ENCODE measurements at regions not wholly inside any gene's neighbourhood (a gene's known extent, or its start where the extent isn't known, plus 50 kb on each side); places are given as distances from the start of the nearest gene placed in this dataset.

DNA sequence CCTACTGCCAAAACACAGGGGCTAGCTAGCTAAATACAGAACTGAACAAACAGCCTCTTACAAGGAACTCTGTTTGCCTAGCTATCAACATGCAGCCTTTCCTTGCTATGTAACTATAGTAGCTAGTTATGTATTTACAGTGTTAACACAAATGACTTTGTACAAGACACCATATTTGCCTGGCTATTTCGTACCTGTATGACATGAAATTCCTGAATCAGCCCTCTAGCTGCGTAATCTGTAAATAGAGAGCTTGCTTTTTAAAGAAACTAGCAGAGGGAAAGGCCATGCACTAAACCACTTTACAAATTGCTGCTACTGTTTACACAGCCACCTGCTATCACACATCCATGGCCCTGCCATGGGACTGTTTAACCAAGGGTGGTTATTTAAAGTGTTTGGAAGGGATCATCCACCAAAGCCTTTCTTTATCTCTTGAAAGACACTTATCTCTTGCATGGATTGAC, 248.7 kb downstream of the TFCP2L1 start:
- no peak for DNase-seq

DNA sequence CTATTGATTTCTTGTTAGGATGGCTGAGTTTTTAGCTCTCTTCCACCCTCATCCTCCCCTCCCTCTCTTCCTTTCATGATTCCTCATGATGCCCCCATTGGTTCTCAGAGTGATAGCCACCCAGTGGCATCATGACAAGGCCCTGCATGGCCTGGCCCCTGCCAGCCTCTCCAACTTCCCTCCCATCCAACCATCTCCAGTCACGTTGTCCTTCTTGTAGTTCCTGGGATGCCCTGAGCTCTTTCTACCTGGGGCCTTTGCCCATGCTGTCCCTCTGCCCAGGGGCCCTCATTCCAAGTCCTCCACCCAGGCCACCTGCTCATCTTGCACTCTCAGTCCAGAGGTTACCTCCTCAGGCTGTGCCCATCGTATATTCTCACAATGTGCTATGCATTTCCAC, 247.5 kb downstream of the TFCP2L1 start:
- DNase-seq: no peak

- no peak for DNase-seq
Measured at GRCh38 chr2:121038031-121038430, 247.0 kb downstream of the TFCP2L1 start.

- DNase-seq: no peak
Measured at GRCh38 chr2:121038431-121038830, 246.6 kb downstream of the TFCP2L1 start.

DNA sequence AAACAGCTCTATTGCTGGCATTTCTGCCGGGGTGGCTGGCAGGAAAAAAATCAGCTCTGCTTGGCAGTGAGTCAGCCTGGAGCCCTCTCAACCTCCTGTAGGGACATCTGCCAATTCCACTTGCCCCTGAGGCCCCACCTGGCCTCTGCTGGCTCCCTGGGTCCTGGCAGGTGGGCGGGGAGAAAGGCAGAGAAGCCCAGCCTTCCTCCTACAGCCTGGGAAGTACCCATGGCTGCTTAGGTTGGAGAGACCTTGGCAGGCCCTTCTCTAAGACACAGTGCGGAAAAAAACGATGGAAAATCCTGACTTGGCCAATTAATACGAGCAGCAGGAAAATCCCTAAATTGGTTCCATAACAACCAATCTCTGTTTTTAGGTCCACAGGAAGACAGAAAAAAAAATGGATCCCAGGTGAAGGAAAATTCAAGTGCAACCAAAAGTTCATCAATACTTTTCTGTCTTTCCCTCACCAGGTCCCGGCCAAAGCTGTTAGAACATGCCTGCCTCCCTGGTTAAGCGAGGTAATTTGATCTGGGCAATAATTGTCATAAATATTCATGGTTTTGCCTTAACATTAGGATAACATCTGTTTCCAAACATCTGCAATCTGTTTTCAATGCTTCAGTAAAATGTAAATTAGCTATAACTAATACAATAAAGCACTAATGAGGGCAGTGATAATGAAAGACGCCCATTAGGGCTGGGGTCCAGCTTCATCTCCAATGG, 245.9 kb downstream of the TFCP2L1 start:
- peak; percentile 64 for DNase-seq

- DNase-seq: no peak
Measured at GRCh38 chr2:121039679-121040078, 245.3 kb downstream of the TFCP2L1 start.

DNA sequence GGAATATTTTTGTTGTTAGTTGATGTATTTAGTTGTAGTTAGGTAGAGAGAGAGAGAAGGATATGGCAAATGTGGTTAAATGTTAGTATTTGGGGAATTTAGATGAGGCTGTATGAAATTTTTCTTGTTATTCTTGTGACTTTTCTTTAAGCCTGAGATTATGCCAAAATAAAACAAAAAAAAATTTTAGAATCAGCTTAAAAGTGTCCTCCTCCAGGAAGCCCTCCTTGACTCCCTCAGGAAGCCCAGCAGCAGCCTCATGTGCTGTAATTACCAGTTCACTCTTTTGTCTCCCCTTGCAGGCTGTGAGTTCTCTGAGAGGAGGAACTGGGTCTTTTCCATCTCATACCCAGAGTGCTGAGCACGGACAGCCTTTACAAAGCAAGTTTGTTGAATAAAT, 243.5 kb downstream of the TFCP2L1 start:
- DNase-seq: no peak

DNA sequence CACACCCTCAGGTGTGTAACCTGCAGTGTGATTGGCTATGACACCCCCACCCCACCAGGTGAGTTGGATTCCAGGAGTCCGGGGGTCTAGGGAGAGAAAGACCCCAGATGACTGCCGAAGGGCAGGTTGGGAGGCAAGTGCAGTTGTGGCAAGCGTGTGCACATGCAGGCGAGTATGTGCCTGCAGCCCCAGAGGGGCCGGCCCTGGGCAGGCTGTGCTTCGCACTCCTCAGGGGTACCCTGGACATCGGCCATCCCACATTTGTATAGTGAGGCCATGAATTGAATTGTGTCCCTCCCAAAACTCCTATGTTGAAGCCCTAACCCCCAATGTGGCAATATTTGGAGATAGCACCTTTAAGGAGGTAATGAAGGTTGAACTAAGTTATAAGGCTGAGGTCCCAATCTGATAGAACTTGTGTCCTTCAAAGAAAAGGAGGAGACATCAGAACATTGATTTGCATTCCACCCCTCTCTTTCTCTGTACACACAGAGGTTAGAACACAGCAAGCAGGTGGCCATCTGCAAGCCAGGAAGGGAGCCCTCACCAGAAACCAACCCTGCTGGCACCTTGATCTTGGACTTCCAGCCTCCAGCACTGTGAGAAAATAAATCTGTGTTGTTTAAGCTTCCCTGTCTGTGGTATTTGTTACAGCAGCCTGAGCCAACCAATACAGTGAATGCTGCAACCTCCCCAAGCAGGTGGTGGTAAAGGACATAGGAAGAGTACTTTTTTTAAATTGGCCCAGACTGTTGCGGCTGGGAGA, 241.8 kb downstream of the TFCP2L1 start:
- no peak for DNase-seq

GRCh38 chr2:121043827-121044222, 241.2 kb downstream of the TFCP2L1 start:
- DNase-seq: no peak

- no peak for DNase-seq
Measured at GRCh38 chr2:121044412-121044811, 240.6 kb downstream of the TFCP2L1 start.

- DNase-seq: no peak
Measured at GRCh38 chr2:121045245-121045644, 239.8 kb downstream of the TFCP2L1 start.

DNA sequence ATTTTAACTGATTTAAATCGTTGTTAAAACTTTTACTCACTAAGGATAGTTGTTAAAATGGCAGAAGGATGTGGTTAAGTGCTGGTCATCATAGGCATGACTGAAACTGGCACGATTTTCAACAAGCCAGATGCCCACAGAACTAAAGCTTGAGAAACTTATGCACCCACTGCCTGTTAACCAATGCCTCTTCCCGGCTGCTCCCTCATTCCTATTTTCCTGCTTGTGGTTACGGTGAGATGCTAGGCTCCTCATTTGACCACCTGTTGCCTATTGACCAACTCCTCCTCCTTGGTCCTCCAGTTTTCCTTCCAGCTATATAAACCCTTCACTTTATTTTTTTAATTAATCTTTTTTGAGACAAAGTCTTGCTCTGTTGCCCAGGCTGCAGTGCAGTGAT, 238.7 kb downstream of the TFCP2L1 start:
- no peak for DNase-seq

- DNase-seq: no peak
Measured at GRCh38 chr2:121047383-121047782, 237.6 kb downstream of the TFCP2L1 start.

DNA sequence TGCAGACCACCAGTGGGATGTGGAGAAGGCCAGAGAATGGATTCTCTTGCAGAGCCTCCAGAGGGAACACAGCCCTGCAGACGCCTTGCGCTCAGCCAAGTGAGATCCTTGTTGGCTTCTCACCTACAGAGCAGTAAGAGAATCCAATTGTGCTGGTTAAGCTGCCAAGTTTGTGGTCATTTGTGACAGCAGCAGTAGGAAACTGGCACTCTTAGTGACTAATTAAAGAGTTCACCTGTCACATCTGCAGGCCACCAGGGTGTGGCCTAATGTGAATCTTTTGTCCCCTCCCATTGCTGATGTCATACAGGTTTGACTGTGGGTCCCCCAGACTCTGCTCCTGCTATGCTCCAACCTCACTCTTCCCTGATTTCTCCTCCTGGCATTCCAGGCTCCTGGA, 235.9 kb downstream of the TFCP2L1 start:
- DNase-seq: no peak

- DNase-seq: no peak
Measured at GRCh38 chr2:121049950-121050585, 234.9 kb downstream of the TFCP2L1 start.

DNA sequence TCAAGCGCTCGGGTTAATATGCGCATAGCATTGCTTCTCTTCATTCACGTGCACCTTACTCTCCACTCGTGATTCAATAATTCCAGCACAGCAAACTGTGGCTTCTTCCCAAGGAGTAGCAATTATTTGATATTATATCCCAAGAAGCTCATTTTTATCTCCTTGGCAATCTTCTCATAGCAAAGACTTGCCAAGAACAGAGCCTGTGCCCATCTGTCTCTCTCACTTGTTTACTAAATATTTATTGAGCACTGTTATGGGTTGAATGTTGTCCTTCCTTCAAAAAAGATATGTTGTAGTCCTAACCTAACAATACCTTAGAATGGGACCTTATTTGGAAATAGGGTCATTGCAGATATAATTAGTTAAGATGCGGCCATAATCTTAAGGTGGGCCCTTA, 233.7 kb downstream of the TFCP2L1 start:
- no peak for DNase-seq

DNA sequence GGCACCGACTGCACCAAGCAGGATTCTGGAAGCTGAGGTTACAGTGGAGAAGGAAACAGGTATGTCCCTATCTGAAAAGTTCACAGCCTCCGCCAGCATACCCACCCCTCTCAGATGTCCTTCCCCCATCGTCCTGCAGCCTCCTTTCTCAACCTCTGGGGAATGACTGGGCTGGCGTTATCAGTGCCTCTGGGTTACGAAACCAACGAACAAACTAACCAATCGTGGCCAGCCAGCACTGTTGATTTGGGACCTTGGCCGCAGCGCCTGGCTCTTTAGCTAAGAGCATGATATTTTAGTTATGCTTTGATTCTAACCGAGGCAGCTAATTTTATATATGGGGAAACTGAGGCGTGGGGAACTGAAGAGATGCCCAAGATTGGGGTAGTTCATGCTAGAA, 233.0 kb downstream of the TFCP2L1 start:
- no peak for DNase-seq

GRCh38 chr2:121052521-121052920, 232.5 kb downstream of the TFCP2L1 start:
- no peak for DNase-seq

- no peak for DNase-seq
Measured at GRCh38 chr2:121055088-121055487, 229.9 kb downstream of the TFCP2L1 start.

- no peak for DNase-seq
Measured at GRCh38 chr2:121055501-121055900, 229.5 kb downstream of the TFCP2L1 start.

DNA sequence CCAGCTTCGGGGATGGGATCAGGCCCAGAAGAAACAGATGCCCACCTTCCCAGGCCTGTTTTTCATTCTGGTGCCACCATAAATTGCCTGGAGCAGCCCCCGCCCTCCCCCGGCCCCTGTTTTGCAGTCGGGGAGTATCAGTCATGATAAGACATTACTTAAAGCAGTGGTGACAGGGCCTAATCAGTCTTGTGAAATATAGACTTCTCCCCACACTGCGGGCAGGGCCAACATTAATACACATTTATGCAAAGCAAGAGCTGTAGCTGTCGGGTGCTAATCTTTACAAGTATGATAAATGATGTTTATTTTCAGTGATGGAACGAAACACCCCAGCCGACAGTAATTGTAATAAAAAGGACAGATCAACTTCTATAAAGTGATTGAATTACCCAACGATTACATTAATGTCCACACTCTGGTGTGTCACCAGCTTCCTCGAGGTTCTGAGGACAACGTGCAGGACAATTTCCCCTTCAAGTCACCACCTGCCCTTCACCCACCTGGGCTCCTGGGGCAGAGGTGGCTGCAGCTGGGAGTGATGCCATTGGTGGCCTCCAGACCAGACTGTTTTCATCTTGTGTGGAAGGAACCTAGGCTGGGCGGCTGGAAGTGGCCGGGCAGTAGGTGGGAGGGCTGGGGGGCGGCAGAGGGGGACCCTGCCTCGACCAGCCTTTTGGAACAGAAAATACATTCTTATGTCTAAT, 226.0 kb downstream of the TFCP2L1 start:
- no peak for DNase-seq

GRCh38 chr2:121059651-121060649, 225.1 kb downstream of the TFCP2L1 start:
- DNase-seq: no peak
